HG02885 (cell line): ENCODE measurements at regions not wholly inside any gene's neighbourhood (a gene's known extent, or its start where the extent isn't known, plus 50 kb on each side); places are given as distances from the start of the nearest gene placed in this dataset.

Experiments used
- ATAC-seq: cut with Tn5 transposase; IDR thresholded peaks from one replicate; pipeline ENCODE4 v1.9.1; 2021; ENCODE audit warnings: mild to moderate bottlenecking; ENCODE audit not compliant: unreplicated experiment, poor library complexity

- ATAC-seq = no peak
Measured at GRCh38 chr4:56104188-56104587, 155.4 kb downstream of the CEP135 start.

- ATAC-seq = no peak
Measured at GRCh38 chr4:56102601-56103000, 153.9 kb downstream of the CEP135 start.

- ATAC-seq = no peak
Measured at GRCh38 chr4:56099378-56099786, 150.6 kb downstream of the CEP135 start.

- no peak for ATAC-seq
Measured at GRCh38 chr4:56093576-56093975, 144.8 kb downstream of the CEP135 start.

- no peak for ATAC-seq
Measured at GRCh38 chr4:56092540-56092939, 143.8 kb downstream of the CEP135 start.

- ATAC-seq = no peak
Measured at GRCh38 chr4:56086561-56086960, 137.8 kb downstream of the CEP135 start.

GRCh38 chr4:56086073-56086541 is 137.4 kb downstream of the CEP135 start:
- no peak for ATAC-seq

- ATAC-seq = no peak
Measured at GRCh38 chr4:56085275-56085674, 136.5 kb downstream of the CEP135 start.

- ATAC-seq = no peak
Measured at GRCh38 chr4:56084851-56085250, 136.1 kb downstream of the CEP135 start.
